K562 (cell line): ENCODE measurements at regions not wholly inside any gene's neighbourhood (a gene's known extent, or its start where the extent isn't known, plus 50 kb on each side); places are given as distances from the start of the nearest gene placed in this dataset.

Experiments
- ESRRA ChIP-seq: fragments of 450-650 bp; IDR thresholded peaks from 2 replicates; pipeline ENCODE4 v1.6.1; 2014; ENCODE audit warnings: low read depth, mild to moderate bottlenecking, moderate library complexity, borderline replicate concordance
- EZH2 ChIP-seq: IDR thresholded peaks from 2 replicates; pipeline ENCODE4 v1.6.1; 2012; ENCODE audit warnings: low read depth, mild to moderate bottlenecking, inconsistent platforms, low read length, borderline replicate concordance
- HMGXB4 ChIP-seq: sonication (generic); formaldehyde crosslinking; IDR thresholded peaks from 2 replicates; pipeline ENCODE4 v1.8.1; 2023; ENCODE audit warnings: mild to moderate bottlenecking, missing genetic modification reagents
- PBX2 ChIP-seq, 2 experiments: IDR thresholded peaks in 1 of 2; conservative IDR thresholded peaks in 1 of 2; 2 replicates each; pipeline ENCODE4 v1.6.1; 2016; ENCODE audit warnings: low read depth in 2 of 2, mild to moderate bottlenecking in 1 of 2, missing compliant biosample characterization in 1 of 2, missing genetic modification characterization in 1 of 2, moderate library complexity in 1 of 2
- TEAD2 ChIP-seq: fragments of 450-650 bp; IDR thresholded peaks from 2 replicates; pipeline ENCODE4 v1.6.1; 2016; ENCODE audit warnings: missing genetic modification characterization, control low read depth, missing compliant biosample characterization
- ZBTB7A ChIP-seq: IDR thresholded peaks from 2 replicates; pipeline ENCODE4 v1.6.1; 2011; ENCODE audit warnings: low read depth, mild to moderate bottlenecking, low read length, moderate library complexity, borderline replicate concordance; ENCODE audit not compliant: control insufficient read depth
- ZNF143 ChIP-seq: sonication (generic); formaldehyde crosslinking; IDR thresholded peaks from 2 replicates; pipeline ENCODE4 v1.9.0; 2022; ENCODE audit warnings: mild to moderate bottlenecking, missing genetic modification reagents
- ZNF274 ChIP-seq: IDR thresholded peaks from 2 replicates; pipeline ENCODE4 v1.6.1; 2011; ENCODE audit warnings: low read depth, mild to moderate bottlenecking, low read length, moderate library complexity, borderline replicate concordance
- ZNF436 ChIP-seq: fragments of 250-450, 450-650 bp; sonication (Bioruptor Pico); formaldehyde crosslinking; IDR thresholded peaks from 2 replicates; pipeline ENCODE4 v1.7.0; 2020; ENCODE audit warnings: mild to moderate bottlenecking
- TF ChIP-seq, protein P1 (sequence below), 3 experiments: IDR thresholded peaks in 2 of 3; conservative IDR thresholded peaks in 1 of 3; 2 replicates each; pipeline ENCODE4 v1.5.1; 2011 to 2012; ENCODE audit warnings: low read length in 3 of 3, mild to moderate bottlenecking in 3 of 3, control low read depth in 2 of 3, improper control_type of control experiment in 1 of 3, inconsistent platforms in 1 of 3, low read depth in 1 of 3, mixed read lengths in 1 of 3, moderate library complexity in 1 of 3; ENCODE audit not compliant: insufficient read depth in 2 of 3
- TF ChIP-seq, protein P2 (sequence below): sonication (generic); formaldehyde crosslinking; IDR thresholded peaks from 2 replicates; pipeline ENCODE4 v1.9.0; 2022; ENCODE audit warnings: mild to moderate bottlenecking, missing genetic modification reagents

- TF ChIP-seq, protein P1, sequence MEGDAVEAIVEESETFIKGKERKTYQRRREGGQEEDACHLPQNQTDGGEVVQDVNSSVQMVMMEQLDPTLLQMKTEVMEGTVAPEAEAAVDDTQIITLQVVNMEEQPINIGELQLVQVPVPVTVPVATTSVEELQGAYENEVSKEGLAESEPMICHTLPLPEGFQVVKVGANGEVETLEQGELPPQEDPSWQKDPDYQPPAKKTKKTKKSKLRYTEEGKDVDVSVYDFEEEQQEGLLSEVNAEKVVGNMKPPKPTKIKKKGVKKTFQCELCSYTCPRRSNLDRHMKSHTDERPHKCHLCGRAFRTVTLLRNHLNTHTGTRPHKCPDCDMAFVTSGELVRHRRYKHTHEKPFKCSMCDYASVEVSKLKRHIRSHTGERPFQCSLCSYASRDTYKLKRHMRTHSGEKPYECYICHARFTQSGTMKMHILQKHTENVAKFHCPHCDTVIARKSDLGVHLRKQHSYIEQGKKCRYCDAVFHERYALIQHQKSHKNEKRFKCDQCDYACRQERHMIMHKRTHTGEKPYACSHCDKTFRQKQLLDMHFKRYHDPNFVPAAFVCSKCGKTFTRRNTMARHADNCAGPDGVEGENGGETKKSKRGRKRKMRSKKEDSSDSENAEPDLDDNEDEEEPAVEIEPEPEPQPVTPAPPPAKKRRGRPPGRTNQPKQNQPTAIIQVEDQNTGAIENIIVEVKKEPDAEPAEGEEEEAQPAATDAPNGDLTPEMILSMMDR (IDR thresholded peaks at IDR 0.05 in 2 of 3, conservative IDR thresholded peaks at IDR 0.05 in 1 of 3; ENCODE audit: insufficient read depth in 2 of 3, low read depth in 1 of 3, low read length in 3 of 3): no peak
- no peak for TF ChIP-seq HMGXB4
- no peak for TF ChIP-seq ZNF436 (CRISPR knock-in tag)
- no peak for TF ChIP-seq ZNF143
- TF ChIP-seq PBX2 (CRISPR knock-in tag; IDR thresholded peaks at IDR 0.05; ENCODE audit: low read depth): no peak
- no peak for TF ChIP-seq PBX2 (tag; conservative IDR thresholded peaks at IDR 0.05; ENCODE audit: low read depth)
- TF ChIP-seq, protein P2, sequence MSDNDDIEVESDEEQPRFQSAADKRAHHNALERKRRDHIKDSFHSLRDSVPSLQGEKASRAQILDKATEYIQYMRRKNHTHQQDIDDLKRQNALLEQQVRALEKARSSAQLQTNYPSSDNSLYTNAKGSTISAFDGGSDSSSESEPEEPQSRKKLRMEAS (CRISPR knock-in tag): no peak
- TF ChIP-seq ZNF274: no peak
- TF ChIP-seq ESRRA: no peak
- no peak for TF ChIP-seq ZBTB7A
- TF ChIP-seq EZH2: no peak
- no peak for TF ChIP-seq TEAD2 (tag)
Observed at GRCh38 chr22:27598792-27599191, 202.8 kb downstream of the MN1 start.
